Cardiac muscle cell (in vitro differentiated cells and primary cell): ENCODE measurements at regions not wholly inside any gene's neighbourhood (a gene's known extent, or its start where the extent isn't known, plus 50 kb on each side); places are given as distances from the start of the nearest gene placed in this dataset.
"Not testable (repeated sequence)": the region's sequence is repeated elsewhere in the genome, so short reads cannot be mapped to it uniquely, and the experiment has no call there.

Experiments
- DNase-seq, 2 donors: peaks; one replicate each; pipeline versions ENCODE4 v3.0.0 to v3.0.0-alpha.2; 2010 to 2017; ENCODE audit warnings: low read depth in 1 of 2, low spot score in 1 of 2
- H3K27ac ChIP-seq: fragments of 200-600 bp; sonication (generic); 2 replicates; pipeline ENCODE4 v1.5.1; 2016
- H3K27me3 ChIP-seq: fragments of 200-600 bp; sonication (generic); 2 replicates; pipeline ENCODE4 v1.6.0; 2016; ENCODE audit warnings: control low read depth
- H3K36me3 ChIP-seq: fragments of 200-600 bp; sonication (generic); 2 replicates; pipeline ENCODE4 v1.5.1; 2016; ENCODE audit warnings: control low read depth
- H3K4me1 ChIP-seq: fragments of 200-600 bp; sonication (generic); 2 replicates; pipeline ENCODE4 v1.8.1; 2017; ENCODE audit warnings: low read depth, mild to moderate bottlenecking, mixed run types
- H3K4me3 ChIP-seq: fragments of 200-600 bp; sonication (generic); 2 replicates; pipeline ENCODE4 v1.5.1; 2016; ENCODE audit warnings: mild to moderate bottlenecking
- H3K9me3 ChIP-seq: fragments of 200-600 bp; sonication (generic); 2 replicates; pipeline ENCODE4 v1.5.1; 2017; ENCODE audit warnings: low read depth, mild to moderate bottlenecking, control low read depth
- TF ChIP-seq, protein P1 (sequence below): IDR thresholded peaks from 2 replicates; pipeline ENCODE4 v1.5.1; 2012; ENCODE audit warnings: low read depth, mild to moderate bottlenecking, low read length

DNA sequence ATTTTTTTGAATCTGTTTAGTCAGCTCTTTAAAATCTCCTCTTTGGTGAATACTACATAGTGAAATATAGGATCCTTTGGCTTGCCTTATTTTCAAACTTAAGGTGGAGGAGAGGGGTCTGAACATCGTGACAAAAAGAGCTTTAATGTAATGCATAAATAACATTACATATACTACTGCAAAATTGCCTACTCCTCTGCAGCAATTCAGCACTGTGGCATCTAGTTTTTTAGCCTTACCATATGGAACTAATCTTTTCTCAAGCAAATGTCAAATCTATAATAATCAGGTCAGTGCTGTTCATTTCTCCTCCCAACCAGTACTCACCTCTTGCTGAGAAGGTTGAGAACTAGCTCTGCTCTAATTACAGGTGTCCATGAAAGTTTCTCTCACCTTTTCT, 394.0 kb upstream of the CDIN1 start:
- TF ChIP-seq, protein P1, sequence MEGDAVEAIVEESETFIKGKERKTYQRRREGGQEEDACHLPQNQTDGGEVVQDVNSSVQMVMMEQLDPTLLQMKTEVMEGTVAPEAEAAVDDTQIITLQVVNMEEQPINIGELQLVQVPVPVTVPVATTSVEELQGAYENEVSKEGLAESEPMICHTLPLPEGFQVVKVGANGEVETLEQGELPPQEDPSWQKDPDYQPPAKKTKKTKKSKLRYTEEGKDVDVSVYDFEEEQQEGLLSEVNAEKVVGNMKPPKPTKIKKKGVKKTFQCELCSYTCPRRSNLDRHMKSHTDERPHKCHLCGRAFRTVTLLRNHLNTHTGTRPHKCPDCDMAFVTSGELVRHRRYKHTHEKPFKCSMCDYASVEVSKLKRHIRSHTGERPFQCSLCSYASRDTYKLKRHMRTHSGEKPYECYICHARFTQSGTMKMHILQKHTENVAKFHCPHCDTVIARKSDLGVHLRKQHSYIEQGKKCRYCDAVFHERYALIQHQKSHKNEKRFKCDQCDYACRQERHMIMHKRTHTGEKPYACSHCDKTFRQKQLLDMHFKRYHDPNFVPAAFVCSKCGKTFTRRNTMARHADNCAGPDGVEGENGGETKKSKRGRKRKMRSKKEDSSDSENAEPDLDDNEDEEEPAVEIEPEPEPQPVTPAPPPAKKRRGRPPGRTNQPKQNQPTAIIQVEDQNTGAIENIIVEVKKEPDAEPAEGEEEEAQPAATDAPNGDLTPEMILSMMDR, result no peak
- no peak for DNase-seq
- H3K36me3 ChIP-seq, result no peaks in the 10 kb centered on the region
- H3K27ac ChIP-seq, result no peak overlapping the region
- no peaks in the 10 kb centered on the region for H3K27me3 ChIP-seq
- H3K9me3 ChIP-seq, result no peaks in the 10 kb centered on the region
- no peaks in the 10 kb centered on the region for H3K4me1 ChIP-seq
- H3K4me3 ChIP-seq, result no peak overlapping the region

DNA sequence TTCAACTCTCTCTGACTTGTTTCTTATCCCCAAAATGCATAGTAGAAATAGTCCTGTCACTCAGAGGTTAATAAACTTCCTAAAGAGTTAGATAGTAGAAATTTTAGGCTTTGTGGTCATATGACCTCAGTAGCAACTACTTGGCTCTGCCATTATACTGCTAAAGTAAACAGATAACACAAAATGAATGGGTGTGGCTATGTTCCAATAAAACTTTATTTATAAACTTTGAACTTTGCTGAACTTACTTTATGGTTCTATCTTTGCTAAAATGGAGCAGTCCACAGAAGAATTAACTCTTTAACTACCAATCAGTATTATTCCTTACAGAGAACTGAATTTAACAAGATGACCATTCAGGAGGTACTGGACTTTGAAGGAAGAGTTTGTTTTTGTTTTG, 393.6 kb upstream of the CDIN1 start:
- H3K36me3 ChIP-seq, result no peaks in the 10 kb centered on the region
- H3K27ac ChIP-seq, result no peak overlapping the region
- H3K4me3 ChIP-seq, result no peak overlapping the region
- no peaks in the 10 kb centered on the region for H3K9me3 ChIP-seq
- no peaks in the 10 kb centered on the region for H3K27me3 ChIP-seq
- DNase-seq, result no peak
- H3K4me1 ChIP-seq, result no peaks in the 10 kb centered on the region
- TF ChIP-seq, protein P1, result no peak

DNA sequence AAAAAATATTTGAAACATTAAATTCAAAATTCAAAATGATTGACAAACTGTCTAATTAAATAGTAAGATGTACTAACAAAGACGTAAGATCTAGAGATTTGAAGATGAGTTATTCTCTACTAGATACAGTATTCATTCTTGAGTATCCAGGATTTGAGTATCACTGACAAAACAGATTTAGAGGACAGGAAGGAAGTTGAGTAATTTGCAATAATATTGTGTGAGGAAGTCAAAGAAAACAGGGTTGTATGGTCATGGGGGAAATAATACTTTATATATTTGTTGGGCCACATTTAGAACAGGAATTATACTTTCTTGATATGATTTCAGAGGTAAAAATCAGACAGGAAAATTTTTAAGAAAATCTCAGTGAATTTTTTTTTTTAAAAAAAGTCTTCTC, 393.1 kb upstream of the CDIN1 start:
- Histone ChIP-seq H3K27ac (no peak overlapping the region), H3K4me3 (no peak overlapping the region), H3K4me1 (no peaks in the 10 kb centered on the region), H3K9me3 (no peaks in the 10 kb centered on the region), H3K36me3 (no peaks in the 10 kb centered on the region), H3K27me3 (no peaks in the 10 kb centered on the region)
- TF ChIP-seq, protein P1, result no peak
- no peak for DNase-seq

DNA sequence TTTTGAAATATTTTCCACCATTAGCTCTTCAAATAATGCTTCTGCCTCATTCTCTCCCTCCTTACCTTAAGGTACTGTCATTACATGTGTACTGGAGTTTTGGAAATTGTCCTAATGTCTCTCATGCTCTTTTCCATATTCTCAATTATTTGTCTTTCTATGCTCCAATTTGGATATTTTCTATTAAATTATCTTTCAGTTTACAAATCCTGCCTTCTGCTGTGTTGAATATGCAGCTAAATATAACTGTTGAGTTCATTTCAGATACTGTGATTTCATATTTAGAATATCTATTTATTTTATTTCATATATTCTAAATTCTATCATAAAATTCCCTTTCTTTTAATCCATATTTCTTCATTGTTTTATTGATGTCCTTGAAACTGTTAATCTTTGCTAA, 388.0 kb upstream of the CDIN1 start:
- H3K27ac ChIP-seq, result no peak overlapping the region
- no peaks in the 10 kb centered on the region for H3K36me3 ChIP-seq
- DNase-seq, result no peak
- no peaks in the 10 kb centered on the region for H3K27me3 ChIP-seq
- no peaks in the 10 kb centered on the region for H3K4me1 ChIP-seq
- TF ChIP-seq, protein P1, result no peak
- H3K9me3 ChIP-seq, result no peaks in the 10 kb centered on the region
- H3K4me3 ChIP-seq, result no peak overlapping the region

DNA sequence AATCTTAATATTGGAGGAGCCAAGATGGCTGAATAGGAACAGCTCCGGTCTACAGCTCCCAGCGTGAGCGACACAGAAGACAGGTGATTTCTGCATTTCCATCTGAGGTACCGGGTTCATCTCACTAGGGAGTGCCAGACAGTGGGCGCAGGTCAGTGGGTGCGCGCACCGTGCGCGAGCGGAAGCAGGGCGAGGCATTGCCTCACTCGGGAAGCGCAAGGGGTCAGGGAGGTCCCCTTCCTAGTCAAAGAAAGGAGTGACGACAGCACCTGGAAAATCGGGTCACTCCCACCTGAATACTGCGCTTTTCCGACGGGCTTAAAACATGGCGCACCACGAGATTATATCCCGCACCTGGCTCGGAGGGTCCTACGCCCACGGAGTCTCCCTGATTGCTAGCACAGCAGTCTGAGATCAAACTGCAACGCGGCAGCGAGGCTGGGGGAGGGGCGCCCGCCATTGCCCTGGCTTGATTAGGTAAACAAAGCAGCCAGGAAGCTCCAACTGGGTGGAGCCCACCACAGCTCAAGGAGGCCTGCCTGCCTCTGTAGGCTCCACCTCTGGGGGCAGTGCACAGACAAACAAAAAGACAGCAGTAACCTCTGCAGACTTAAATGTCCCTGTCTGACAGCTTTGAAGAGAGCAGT, 383.9 kb upstream of the CDIN1 start:
- not testable (repeated sequence) for H3K9me3 ChIP-seq, H3K36me3 ChIP-seq, H3K4me3 ChIP-seq, H3K27me3 ChIP-seq, DNase-seq, H3K4me1 ChIP-seq, H3K27ac ChIP-seq

DNA sequence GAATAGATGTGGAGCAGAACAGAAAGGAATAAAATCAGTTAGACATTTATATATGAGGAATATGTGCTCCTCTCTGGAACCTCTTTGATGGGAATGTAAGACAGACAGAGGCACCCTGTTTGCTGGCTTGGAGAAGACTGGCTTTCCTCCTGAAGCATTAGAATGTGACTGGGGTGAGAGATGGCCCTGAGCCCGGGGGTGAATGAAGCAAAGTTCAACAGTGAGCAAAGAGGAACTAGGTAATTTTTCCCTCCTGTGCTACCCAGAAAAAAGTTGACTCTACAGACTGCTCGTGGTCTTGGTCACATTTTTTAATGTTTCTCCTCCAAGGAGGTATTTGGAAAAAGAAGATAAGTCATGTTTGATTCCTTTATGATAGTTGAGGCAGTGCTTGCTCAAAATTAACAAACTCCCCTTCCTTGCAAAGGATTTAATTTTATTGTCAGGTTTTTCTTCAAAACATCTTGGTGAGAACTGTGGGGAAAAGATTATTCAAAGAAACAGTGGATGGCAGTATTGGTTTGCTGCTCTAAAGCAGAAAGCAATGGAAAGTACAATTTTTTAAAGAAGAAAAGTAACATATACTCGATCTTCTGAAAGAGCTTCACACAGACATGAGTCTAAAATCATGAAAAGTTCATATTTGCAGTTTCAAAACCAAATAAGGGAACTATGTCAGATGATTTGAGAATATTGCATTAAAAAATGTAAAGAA, 370.4 kb upstream of the CDIN1 start:
- H3K27ac ChIP-seq, result no peak overlapping the region
- H3K4me3 ChIP-seq, result no peak overlapping the region
- H3K9me3 ChIP-seq, result no peaks in the 10 kb centered on the region
- peak in 1 of 2 donors; percentile 36 for DNase-seq
- H3K36me3 ChIP-seq, result no peaks in the 10 kb centered on the region
- H3K27me3 ChIP-seq, result no peaks in the 10 kb centered on the region
- TF ChIP-seq, protein P1, result peak; percentile 20
- no peaks in the 10 kb centered on the region for H3K4me1 ChIP-seq
